Loucy (cell line): ENCODE measurements at regions not wholly inside any gene's neighbourhood (a gene's known extent, or its start where the extent isn't known, plus 50 kb on each side); places are given as distances from the start of the nearest gene placed in this dataset.

Source experiments
- EZH2phosphoT487 ChIP-seq: fragments of 200-600 bp; IDR thresholded peaks from 2 replicates; pipeline ENCODE4 v1.6.1; 2018; ENCODE audit warnings: antibody characterized with exemption, mild to moderate bottlenecking, moderate library complexity, borderline replicate concordance
- TF ChIP-seq, protein P1 (sequence below): fragments of 200-600 bp; sonication (generic); conservative IDR thresholded peaks from 2 replicates; pipeline ENCODE4 v1.5.1; 2014; ENCODE audit warnings: mild to moderate bottlenecking, antibody characterized with exemption, low read length

DNA sequence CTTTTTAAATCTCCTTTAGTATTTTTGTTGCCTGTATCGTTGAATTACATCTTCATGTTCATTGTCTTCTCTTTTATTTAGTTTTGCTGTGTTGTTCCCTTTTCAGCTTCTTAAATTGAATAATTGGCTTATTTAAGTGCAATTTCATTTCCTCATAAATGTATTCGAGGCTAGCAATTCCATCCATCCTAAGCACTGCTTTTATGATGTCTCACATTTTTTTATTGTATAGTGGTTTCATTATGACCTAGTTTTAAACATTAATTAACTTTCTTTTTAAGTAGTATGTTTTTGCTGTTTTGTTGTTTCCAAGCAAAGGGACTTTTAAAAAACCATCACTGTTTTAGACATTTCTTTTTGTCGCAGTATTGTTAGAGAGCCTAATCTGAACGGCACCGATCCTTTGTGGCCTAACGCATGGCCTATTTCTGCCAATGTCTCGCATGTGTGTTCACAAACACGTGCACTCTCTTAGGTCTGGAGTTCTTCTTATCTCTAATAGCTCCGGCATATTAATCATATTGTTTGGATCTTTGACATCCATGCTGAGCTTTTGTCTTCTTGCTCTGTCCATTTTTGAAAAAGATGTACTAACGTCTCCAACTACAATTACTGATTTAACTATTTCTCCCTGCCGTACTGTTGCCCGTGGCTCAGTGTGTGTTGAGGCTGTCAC, 59.6 kb upstream of the ZNF516 start:
- TF ChIP-seq, protein P1, sequence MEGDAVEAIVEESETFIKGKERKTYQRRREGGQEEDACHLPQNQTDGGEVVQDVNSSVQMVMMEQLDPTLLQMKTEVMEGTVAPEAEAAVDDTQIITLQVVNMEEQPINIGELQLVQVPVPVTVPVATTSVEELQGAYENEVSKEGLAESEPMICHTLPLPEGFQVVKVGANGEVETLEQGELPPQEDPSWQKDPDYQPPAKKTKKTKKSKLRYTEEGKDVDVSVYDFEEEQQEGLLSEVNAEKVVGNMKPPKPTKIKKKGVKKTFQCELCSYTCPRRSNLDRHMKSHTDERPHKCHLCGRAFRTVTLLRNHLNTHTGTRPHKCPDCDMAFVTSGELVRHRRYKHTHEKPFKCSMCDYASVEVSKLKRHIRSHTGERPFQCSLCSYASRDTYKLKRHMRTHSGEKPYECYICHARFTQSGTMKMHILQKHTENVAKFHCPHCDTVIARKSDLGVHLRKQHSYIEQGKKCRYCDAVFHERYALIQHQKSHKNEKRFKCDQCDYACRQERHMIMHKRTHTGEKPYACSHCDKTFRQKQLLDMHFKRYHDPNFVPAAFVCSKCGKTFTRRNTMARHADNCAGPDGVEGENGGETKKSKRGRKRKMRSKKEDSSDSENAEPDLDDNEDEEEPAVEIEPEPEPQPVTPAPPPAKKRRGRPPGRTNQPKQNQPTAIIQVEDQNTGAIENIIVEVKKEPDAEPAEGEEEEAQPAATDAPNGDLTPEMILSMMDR = no peak
- no peak for TF ChIP-seq EZH2phosphoT487
